Stimulated activated CD4-positive, alpha-beta T cell treated with anti-CD3 and anti-CD28 coated beads, TNF-alpha, amount 100 ng/mL, for 48 hours (primary cell): ENCODE measurements at regions not wholly inside any gene's neighbourhood (a gene's known extent, or its start where the extent isn't known, plus 50 kb on each side); places are given as distances from the start of the nearest gene placed in this dataset.
"Not testable (repeated sequence)": the region's sequence is repeated elsewhere in the genome, so short reads cannot be mapped to it uniquely, and the experiment has no call there.

ENCODE experiments used
- DNase-seq, 3 donors: peaks; one replicate each; pipeline ENCODE4 v3.0.0-alpha.2; 2020; ENCODE audit warnings: low read depth in 3 of 3

DNA sequence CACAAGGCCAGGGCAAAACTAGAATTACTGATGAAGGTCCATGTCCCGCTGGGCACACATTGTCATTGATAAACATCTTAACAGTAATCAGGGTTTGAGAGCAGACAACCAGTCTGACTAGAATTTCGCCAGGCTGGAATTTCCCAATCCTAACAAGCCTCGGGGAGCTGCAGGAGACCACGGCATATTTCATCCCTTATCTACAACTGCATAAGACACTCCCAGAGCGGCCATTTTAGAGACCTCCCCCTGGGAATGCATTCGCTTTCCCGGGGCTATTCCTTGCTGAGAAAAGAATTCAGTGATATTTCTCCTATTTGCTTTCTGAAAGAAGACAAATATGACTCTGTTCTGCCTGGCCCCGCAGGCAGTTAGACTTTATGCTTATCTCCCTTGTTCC, 611.3 kb upstream of the FAM98A start:
- DNase-seq = not testable (repeated sequence)

GRCh38 chr2:34204560-34204959, 605.5 kb upstream of the FAM98A start:
- no peak for DNase-seq

GRCh38 chr2:34201099-34201498, 602.0 kb upstream of the FAM98A start:
- DNase-seq = no peak

- no peak for DNase-seq
Observed at GRCh38 chr2:34199971-34200370, 600.9 kb upstream of the FAM98A start.

DNA sequence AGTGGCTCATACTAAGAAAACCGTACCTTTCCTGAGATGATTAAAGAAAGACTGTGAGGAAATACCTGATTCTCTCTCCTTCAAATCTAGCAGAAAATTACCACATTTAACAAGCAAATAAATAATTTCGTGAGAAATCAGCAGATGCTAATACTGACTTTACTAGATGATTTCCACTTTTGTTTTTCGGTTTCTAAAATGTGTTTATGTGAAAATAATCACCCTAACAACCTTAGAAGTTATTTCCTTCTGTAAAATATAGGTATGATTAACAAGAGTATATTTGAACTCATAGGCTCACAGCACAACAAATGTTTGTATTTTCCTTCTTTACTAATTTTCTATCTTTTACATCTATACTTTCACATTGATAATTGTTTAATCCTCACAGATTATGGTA, 594.1 kb upstream of the FAM98A start:
- no peak for DNase-seq

DNA sequence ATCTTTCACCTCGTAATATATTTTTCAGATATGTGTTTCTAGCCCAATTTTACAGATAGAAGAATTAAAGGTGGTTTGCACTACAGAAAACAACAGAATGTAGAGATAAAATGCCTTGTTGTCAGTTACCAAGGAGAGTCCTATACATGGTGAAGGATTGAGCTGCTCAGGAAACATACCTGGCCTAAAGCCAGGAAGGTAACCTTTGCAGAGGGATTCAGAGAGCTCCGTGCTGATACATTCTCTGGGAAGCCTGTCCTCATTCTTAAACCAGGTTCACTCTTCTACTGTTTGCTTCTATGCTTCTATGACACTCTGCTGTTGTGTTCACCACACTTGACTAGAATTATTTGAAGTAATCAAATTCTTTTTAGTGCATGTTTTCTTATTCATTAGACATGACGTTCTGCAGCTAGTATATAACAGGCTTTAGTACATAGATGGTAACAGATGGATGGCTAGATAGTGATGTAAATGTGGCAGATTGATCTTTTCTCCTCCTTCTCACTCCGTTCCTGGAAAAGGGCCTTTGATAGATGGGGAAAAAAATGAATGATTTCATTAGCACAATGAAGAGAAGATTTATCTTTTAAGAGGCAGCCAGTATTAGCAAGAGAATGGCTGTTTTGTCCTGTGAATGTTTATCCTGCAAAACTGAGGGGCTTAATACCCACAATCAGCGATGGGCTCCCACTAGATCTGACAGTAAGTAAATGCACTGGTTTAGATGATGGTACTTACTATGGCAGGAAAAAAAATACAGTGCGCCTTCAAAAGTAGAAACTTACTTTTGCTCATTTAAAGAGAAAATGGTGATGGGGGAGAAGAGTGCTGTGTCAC, 589.6 kb upstream of the FAM98A start:
- DNase-seq = no peak

DNA sequence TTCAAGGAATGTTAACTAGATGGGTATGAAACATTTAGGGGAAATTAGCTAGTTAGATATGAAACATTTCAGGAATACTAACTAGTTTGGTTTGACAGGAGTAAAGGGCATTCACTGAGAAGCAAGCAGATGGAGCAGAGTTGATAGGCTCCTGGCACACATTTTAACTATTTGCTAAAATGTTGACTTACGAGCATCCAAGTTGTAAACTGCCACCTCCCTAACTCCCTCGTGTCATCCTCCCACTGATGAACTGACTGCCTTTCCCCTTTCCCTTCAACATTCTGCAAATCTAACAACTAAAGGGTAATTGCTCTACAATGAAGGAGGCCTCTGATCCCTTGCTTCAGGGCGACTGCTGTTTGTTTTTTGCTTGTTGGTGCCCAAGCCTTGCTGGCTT, 580.4 kb upstream of the FAM98A start:
- DNase-seq = no peak

GRCh38 chr2:34178482-34178881, 579.4 kb upstream of the FAM98A start:
- DNase-seq = no peak

GRCh38 chr2:34176693-34177092, 577.6 kb upstream of the FAM98A start:
- no peak for DNase-seq

DNA sequence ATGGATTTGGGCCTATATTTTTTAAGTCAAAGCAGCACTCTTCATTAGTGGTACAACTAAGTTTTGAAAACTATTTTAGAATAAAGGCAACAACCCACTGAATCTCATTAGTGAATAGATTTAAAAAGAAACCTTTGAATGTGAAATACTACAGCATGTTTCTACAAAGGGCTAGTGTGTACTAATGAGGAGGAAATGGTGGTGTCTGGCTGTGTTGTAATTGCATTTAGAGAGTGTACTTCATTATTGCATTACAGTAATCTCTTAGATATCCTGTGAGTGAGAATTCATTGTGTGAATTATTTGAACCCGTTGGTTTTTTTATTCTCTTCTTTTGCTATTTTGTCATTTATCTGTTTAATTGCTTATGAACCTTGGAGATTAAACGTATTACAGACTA, 575.4 kb upstream of the FAM98A start:
- no peak for DNase-seq

- no peak for DNase-seq
Observed at GRCh38 chr2:34162231-34162630, 563.1 kb upstream of the FAM98A start.

- DNase-seq = no peak
Observed at GRCh38 chr2:34161549-34161948, 562.5 kb upstream of the FAM98A start.

DNA sequence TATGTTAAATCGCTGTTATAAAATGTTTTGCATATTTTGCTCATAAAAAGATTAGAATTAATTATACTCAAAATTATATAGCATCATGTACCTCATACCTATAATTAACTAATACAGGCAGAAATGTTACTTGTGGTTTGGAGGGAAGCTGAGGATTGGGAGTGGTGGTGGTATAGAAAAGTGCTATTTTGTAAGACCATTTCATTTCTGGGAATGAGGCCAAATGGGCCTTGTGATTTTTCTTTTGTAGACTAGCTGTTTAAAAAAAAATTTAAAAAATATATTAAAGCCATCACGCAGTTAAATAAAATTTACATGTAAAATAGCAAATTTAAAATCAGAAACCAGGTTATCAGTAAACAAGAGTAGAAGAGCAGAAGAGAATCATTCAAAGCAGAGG, 560.8 kb upstream of the FAM98A start:
- DNase-seq = no peak

- no peak for DNase-seq
Observed at GRCh38 chr2:34153484-34153883, 554.4 kb upstream of the FAM98A start.

DNA sequence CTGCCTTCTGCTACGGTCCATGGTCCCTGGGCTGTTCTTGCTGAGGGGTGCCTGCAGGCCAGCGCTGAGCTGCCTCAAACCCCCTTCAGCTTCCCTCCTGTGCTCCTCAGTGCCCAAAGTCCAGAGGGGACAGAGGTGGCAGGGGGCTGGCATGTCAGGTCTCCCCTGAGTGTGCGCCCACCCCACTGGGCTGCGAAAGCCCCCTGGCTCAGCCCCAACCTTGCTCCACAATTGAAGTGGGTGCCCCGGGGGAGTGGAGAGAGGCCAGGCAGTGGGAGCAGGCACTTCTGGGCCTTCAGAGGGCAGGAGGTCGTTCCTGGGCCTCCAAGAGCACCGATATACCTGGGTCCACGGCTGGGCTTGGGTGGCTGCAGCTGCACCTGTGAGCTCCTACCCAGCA, 548.7 kb upstream of the FAM98A start:
- DNase-seq = no peak

DNA sequence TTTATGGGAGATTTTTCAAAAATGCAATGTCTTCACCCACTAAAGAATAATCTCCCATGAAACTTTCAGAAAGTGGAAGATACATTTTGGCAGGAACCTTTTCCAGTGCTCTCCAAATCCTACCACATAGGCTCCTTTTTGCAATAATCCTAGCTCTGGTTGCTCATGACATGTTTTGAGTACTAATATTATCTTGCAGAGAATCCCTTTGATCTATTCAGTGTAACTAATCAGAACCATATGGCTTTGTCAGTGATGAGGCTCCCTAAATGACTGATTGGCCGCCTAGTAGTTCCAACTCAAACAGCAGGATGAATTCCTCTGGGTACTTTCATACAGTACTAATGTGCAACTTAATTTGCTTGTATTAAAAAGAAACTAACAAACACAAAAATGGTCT, 544.0 kb upstream of the FAM98A start:
- DNase-seq = no peak

GRCh38 chr2:34142531-34143008, 543.5 kb upstream of the FAM98A start:
- not testable (repeated sequence) for DNase-seq

DNA sequence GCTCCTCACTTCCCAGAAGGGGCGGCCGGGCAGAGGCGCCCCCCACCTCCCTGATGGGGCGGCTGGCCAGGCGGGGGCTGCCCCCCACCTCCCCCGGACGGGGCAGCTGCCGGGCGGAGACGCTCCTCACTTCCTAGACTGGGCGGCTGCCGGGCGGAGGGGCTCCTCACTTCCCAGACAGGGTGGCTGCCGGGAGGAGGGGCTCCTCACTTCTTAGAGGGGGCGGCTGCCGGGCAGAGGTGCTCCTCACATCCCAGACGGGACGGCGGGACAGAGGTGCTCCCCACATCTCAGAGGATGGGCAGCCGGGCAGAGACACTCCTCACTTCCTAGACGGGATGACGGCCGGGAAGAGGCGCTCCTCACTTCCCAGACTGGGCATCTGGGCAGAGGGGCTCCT, 534.0 kb upstream of the FAM98A start:
- not testable (repeated sequence) for DNase-seq

GRCh38 chr2:34126279-34126678, 527.2 kb upstream of the FAM98A start:
- no peak for DNase-seq

- DNase-seq = no peak
Observed at GRCh38 chr2:34123996-34124785, 525.1 kb upstream of the FAM98A start.

GRCh38 chr2:34121076-34121475, 522.0 kb upstream of the FAM98A start:
- no peak for DNase-seq

GRCh38 chr2:34115076-34115475, 516.0 kb upstream of the FAM98A start:
- DNase-seq = no peak

- no peak for DNase-seq
Observed at GRCh38 chr2:34112161-34112560, 513.1 kb upstream of the FAM98A start.
